ENCODE measurements at regions not wholly inside any gene's neighbourhood (a gene's known extent, or its start where the extent isn't known, plus 50 kb on each side); places are given as distances from the start of the nearest gene placed in this dataset.
A peak's percentile ranks its signal among the peaks of the same experiment; 100 is the strongest.

GRCh38 chr3:25002052-25002451 lies 426.0 kb upstream of the RARB start:
- no peak for DNase-seq (ENCODE audit: low read depth)

DNA sequence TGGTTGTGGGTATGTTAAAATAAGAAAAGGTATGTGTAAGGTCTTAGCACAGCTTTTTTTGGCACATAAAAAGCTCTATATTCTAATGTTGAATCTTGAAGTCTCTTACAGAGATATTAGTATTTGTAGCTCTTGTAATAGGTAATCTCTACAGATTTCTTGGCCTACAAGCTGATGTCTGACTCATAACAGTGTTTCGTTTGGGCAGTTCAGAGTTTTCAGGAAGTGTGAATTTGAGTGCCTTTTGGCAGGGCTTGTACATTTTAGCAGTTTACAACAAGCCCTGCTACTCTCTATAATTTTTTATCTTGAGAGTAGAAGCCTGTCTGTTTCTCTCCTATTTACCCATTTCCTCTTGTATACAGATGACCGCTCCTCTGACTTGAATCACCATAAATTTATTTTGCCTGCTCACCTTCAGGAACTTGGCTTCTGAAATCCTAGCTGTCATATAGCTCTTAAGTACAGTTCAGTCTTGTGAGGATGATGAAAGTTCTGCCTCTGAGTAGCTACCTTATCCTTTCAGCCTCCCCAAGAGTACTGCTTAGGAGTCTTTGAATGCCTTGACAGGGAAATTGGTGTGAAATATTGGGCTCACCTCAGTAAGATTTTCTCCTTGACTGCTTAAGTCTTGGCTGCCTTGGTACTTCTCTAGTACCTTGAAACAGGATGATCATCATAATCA lies 419.9 kb upstream of the RARB start:
- DNase-seq (ENCODE audit: low read depth) = peak; percentile 14

GRCh38 chr3:25009665-25010064 lies 418.4 kb upstream of the RARB start:
- DNase-seq (ENCODE audit: low read depth) = no peak

DNA sequence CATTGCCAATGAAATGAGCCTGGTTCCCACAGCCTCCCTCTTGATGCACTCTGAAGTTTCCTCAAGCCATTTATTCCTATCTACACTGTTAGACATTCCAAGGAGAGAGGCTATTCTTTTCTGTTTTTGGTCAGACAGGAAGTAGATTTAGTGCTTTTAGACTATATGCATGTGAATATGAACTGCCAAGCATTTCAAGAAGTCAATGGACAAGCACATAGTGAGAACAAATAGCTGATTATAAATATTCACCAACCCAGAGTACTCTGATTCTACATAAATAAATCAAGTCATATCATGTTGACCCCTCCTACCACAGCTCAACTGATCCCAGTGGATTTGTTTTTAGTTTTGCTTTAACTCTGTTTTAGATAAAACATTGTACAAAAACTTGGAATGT lies 412.5 kb upstream of the RARB start:
- DNase-seq (ENCODE audit: low read depth) = no peak

GRCh38 chr3:25018909-25019308 lies 409.2 kb upstream of the RARB start:
- no peak for DNase-seq (ENCODE audit: low read depth)

GRCh38 chr3:25019506-25019905 lies 408.6 kb upstream of the RARB start:
- DNase-seq (ENCODE audit: low read depth) = no peak

- peak; percentile 41 for DNase-seq (ENCODE audit: low read depth)
Observed at GRCh38 chr3:25021816-25022215, 406.2 kb upstream of the RARB start.

GRCh38 chr3:25023876-25024275 lies 404.2 kb upstream of the RARB start:
- DNase-seq (ENCODE audit: low read depth) = no peak

- DNase-seq (ENCODE audit: low read depth) = no peak
Observed at GRCh38 chr3:25025236-25025635, 402.8 kb upstream of the RARB start.

DNA sequence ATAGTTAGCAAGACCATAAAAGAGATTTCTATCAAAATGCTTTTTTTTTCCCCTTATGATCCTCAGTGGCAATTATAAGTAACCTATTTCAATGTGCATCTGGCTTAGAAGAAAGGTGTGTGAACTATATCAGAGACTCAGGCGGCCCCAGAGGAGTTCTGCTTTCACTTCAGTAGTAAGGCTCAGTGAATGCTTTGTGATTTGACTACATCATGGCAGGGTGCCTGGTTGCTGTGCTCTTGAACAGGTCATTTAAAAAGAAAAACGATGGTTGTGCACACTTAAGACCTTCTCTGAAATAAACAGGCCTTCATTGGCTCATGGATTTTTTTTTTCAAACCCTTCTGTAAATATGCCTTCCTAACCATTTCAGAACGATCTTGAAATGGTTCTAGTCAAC lies 400.4 kb upstream of the RARB start:
- no peak for DNase-seq (ENCODE audit: low read depth)

DNA sequence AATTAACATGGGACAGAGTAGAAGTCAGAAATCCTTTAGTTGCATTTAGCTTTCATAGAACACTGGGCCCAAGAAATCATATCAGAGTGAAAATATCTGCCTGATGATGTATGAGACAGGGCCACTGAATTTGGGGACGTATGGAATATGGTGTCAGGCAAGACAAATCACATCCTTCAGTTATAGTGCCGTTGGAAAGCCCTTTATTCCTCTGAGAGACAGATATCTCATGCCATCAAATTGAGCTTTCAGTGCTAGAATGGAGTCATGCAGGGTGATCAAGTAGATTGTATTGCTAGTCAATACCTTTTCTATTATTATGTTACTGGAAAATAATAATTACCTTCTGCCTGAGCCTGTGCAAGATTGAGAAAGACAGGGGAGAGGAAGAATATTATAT lies 398.2 kb upstream of the RARB start:
- DNase-seq (ENCODE audit: low read depth) = no peak

GRCh38 chr3:25032344-25032743 lies 395.7 kb upstream of the RARB start:
- DNase-seq (ENCODE audit: low read depth) = no peak

DNA sequence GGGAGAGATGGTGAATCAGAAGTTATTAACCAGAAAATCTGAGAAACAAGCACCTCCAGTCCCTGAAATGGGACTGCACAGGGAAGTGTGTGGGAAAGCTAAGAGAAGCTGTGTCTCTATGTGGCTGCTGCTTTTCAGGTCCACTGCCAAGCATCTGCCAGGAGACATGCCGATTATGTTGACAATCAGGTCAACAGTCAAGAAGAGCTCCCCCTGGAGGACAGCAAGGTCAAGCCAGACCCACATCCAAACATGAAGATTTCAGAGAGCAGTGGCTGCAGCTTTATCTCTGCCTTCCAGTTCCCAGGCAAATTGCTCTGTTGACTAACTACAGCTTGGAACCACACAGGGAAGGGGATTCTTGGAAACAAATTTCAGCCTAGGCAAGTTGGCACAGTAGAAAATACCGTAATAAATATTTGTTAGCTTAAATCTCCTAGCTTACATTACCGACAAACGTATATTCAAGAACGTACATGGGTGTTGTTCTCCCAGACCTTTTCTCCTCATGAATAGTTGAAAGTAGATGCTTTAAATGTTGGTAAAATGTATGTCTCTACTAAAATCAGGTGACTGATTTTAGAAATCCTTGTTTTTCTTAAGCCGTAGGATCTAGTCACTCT lies 394.5 kb upstream of the RARB start:
- DNase-seq (ENCODE audit: low read depth) = no peak

DNA sequence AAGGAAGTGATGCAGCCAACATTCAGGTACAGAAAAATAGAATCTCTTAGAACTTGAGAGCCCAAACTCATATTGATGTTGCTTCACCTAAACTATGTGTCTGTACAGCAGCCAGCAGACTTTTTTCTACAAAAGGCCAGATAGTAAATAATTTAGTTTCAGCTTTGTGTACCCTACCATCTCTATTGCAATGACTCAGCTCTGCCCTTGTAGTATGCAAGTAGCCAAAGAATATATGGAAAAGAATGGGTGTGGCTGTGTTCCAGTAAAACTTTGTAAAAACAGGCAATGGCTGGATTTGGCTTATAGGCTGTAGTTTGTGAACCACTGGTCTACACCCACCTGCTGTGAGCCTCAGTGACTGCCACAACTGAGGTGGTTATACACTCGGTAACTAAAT lies 392.5 kb upstream of the RARB start:
- no peak for DNase-seq (ENCODE audit: low read depth)

- DNase-seq (ENCODE audit: low read depth) = no peak
Observed at GRCh38 chr3:25036633-25037032, 391.4 kb upstream of the RARB start.

GRCh38 chr3:25037049-25037547 lies 391.0 kb upstream of the RARB start:
- DNase-seq (ENCODE audit: low read depth) = no peak

DNA sequence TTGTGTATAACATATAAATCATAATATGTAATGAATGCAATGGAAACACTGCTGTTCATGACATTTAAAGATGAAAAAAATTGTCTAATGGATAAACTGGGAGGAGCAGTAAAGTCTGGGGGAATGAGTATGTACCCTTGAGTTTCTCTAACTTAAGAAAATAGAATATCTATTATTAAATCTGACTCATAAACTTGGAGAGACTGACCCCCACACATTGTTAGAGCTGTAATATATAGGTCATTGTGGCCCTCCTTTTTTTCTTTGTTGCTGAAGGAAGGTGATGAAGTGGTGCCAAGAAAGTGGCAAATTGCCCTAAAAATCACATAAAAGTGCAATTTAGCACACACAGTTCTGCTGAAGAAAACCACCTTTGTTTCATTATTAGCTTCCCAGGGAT lies 389.8 kb upstream of the RARB start:
- no peak for DNase-seq (ENCODE audit: low read depth)

DNA sequence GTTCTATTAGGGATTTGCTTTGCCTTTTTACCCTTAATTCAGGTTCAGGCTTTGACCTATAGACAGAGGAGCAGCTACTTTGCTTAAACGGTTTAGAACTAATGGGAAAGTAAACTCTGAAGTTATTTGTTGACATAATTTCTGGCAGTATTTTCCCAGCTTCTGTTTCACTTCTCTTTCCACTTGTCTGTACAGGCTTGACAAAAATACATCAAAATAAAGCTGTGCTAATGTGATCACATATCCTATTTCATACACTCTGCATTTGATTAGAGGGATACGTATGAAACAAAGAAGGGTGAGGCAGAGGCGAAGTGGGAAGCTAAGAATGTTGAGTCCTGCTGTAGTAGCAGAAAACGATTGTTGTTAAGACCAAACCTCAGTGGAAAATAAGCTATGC lies 389.1 kb upstream of the RARB start:
- no peak for DNase-seq (ENCODE audit: low read depth)

DNA sequence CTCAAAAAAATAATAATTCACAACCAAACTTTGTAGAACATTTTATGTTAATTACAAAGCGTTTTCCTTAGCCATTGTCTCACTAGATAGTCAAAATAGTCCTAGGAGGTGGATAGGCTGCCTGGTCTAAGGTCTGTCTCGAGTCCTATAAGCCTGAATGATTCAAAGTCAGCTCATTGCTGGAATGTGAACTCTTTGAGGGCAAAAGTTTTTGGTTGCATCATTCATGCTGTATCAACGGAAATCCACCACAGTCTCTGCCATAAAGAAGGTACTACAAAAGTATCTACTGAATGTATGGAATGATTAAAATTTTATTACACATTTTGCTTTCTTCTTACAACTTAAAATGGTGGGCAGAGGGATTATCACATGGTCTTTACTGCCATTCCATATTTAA lies 387.3 kb upstream of the RARB start:
- peak; percentile 44 for DNase-seq (ENCODE audit: low read depth)

DNA sequence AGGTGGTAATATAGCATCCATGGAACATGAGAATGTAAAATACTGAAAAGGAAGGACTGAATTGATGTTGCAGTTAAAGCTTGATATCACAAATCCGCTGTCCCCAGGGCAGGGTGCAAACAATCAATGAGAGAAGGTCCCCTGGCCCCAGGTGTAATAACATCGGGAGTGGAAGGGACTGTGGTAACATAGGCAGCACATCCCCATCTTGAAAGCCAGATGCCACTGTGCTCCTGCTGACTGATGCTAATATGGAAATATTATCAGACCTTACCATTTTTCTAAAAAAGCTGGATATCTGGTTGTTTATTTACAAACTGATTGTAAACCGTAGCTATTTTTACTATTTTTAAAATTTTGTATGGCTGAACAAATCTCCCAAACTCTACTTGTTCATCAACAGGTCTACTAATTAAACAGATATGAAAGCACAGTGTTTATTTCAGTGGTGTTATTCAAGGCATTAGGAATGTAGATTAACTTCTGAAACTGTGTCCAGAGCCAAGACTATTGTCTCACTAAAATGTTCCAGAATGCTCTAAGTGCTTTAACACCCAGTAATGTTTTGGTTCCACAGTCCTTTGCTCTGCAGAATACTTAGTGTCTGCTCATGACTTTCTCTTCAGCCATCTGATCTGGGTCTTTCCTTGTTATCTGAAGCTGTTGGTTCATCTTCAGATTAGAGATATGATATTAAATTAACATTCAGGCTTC lies 386.0 kb upstream of the RARB start:
- DNase-seq (ENCODE audit: low read depth) = no peak

GRCh38 chr3:25043177-25043576 lies 384.9 kb upstream of the RARB start:
- no peak for DNase-seq (ENCODE audit: low read depth)

DNA sequence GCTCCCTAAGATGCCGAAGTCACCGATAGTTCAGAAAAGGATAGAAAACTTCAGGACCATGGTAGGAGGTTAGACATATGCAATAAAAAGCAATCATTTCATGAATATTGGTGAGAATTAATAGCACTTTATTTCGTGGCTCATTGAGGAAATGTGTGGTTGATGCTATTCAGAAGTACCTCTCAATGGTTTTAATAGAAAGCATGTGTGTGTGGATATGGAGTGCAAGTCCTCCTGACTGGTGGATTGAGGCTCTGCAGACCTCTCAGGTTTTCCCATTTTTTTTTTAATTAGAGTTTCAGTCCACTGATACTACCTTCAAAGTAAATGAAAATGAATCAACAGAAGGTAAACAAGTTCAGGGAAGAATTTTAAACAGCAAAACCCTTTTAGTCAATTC lies 384.3 kb upstream of the RARB start:
- no peak for DNase-seq (ENCODE audit: low read depth)
